ENCODE measurements at regions not wholly inside any gene's neighbourhood (a gene's known extent, or its start where the extent isn't known, plus 50 kb on each side); places are given as distances from the start of the nearest gene placed in this dataset.

- DNase-seq, result no peak
Measured at GRCh38 chr6:30806581-30807183, 62.3 kb upstream of the IER3 start.

GRCh38 chr6:30804333-30804732 is 60.0 kb upstream of the IER3 start:
- DNase-seq, result no peak

- no peak for DNase-seq
Measured at GRCh38 chr6:30802731-30803130, 58.4 kb upstream of the IER3 start.

GRCh38 chr6:30801950-30802349 is 57.6 kb upstream of the IER3 start:
- DNase-seq, result no peak

GRCh38 chr6:30800871-30801270 is 56.5 kb upstream of the IER3 start:
- no peak for DNase-seq

GRCh38 chr6:30799210-30799609 is 54.9 kb upstream of the IER3 start:
- no peak for DNase-seq

- DNase-seq, result no peak
Measured at GRCh38 chr6:30798494-30798893, 54.1 kb upstream of the IER3 start.

GRCh38 chr6:30795549-30796293 is 51.4 kb upstream of the IER3 start:
- DNase-seq, result no peak
